ENCODE measurements at regions not wholly inside any gene's neighbourhood (a gene's known extent, or its start where the extent isn't known, plus 50 kb on each side); places are given as distances from the start of the nearest gene placed in this dataset.

DNA sequence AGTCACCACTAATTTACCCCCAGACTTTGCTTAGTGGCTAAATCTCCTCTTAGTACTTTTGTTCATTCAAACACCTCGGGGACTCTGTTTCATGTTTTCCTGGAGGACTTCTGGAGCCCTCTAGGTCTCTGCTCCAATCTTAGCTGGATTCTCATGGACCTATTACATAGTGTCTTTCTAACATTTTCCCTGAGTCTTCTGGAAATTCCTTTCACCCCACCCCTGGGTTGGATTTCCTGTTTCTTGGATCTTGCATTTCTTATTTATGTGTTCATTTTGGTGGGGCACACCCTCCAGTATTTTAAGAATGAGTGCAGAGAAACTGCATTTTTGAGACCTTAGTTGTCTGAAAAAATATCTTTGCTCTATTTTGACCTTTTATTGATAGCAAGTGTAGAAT, 220.1 kb downstream of the BLID start:
- TF ChIP-seq CTCF (IDR thresholded peaks at IDR 0.05): no peak
- TF ChIP-seq EP300 (IDR thresholded peaks at IDR 0.05): no peak
- TF ChIP-seq POLR2AphosphoS5 (IDR thresholded peaks at IDR 0.05): no peak
- no peak for TF ChIP-seq POLR2A (IDR thresholded peaks at IDR 0.05)
